Suprapubic skin (tissue), 3 donors: ENCODE measurements at regions not wholly inside any gene's neighbourhood (a gene's known extent, or its start where the extent isn't known, plus 50 kb on each side); places are given as distances from the start of the nearest gene placed in this dataset.
"Not testable (repeated sequence)": the region's sequence is repeated elsewhere in the genome, so short reads cannot be mapped to it uniquely, and the experiment has no call there.

Source experiments
- POLR2A ChIP-seq, 2 donors: fragments of 450-650 bp; IDR thresholded peaks; one replicate each; pipeline ENCODE4 v1.6.1; 2017; ENCODE audit warnings: antibody characterized with exemption in 2 of 2, mild to moderate bottlenecking in 2 of 2, moderate library complexity in 2 of 2
- TF ChIP-seq, protein P1 (sequence below), 2 donors: fragments of 200-600 bp in 1 of 2; fragments of 450-650 bp in 1 of 2; sonication (generic) in 1 of 2; IDR thresholded peaks; one replicate each; pipeline ENCODE4 v1.5.1; 2016 to 2019; ENCODE audit warnings: antibody characterized with exemption in 2 of 2, mild to moderate bottlenecking in 1 of 2, moderate library complexity in 1 of 2

DNA sequence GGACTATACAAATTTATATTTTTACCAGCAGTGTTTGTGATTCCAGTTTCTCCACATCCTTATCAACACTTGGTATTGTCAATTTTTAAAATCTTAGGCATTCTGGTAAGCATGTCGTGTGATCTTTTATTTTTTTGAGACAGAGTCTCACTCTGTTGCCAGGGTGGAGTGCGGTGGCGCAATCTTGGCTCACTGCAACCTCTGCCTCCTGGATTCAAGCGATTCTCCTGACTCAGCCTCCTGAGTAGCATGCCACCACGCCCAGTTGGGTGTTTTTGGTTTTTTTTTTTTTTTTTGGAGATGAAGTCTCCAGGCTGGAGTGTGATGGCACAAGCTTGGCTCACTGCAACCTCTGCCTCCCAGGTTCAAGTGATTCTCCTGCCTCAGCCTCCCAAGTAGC lies 140.4 kb upstream of the FNDC3A start:
- TF ChIP-seq, protein P1, sequence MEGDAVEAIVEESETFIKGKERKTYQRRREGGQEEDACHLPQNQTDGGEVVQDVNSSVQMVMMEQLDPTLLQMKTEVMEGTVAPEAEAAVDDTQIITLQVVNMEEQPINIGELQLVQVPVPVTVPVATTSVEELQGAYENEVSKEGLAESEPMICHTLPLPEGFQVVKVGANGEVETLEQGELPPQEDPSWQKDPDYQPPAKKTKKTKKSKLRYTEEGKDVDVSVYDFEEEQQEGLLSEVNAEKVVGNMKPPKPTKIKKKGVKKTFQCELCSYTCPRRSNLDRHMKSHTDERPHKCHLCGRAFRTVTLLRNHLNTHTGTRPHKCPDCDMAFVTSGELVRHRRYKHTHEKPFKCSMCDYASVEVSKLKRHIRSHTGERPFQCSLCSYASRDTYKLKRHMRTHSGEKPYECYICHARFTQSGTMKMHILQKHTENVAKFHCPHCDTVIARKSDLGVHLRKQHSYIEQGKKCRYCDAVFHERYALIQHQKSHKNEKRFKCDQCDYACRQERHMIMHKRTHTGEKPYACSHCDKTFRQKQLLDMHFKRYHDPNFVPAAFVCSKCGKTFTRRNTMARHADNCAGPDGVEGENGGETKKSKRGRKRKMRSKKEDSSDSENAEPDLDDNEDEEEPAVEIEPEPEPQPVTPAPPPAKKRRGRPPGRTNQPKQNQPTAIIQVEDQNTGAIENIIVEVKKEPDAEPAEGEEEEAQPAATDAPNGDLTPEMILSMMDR (IDR thresholded peaks at IDR 0.05): not testable (repeated sequence)
- not testable (repeated sequence) for TF ChIP-seq POLR2A (IDR thresholded peaks at IDR 0.05)
